Upper lobe of right lung (tissue), 1 donor: ENCODE measurements at regions not wholly inside any gene's neighbourhood (a gene's known extent, or its start where the extent isn't known, plus 50 kb on each side); places are given as distances from the start of the nearest gene placed in this dataset.

Source experiments
- ATAC-seq: fragments of 200-7000 bp; cut with Tn5 transposase; one replicate; pipeline ENCODE4 v1.9.1; 2020; ENCODE audit warnings: mild to moderate bottlenecking, moderate library complexity
- DNase-seq: peaks from one replicate; pipeline ENCODE4 v3.0.0-alpha.2; 2020
- H3K27ac ChIP-seq: fragments of 200-600 bp; one replicate; pipeline ENCODE4 v1.8.0; 2022
- H3K27me3 ChIP-seq: fragments of 200-600 bp; one replicate; pipeline ENCODE4 v1.8.0; 2022; ENCODE audit warnings: mild to moderate bottlenecking
- H3K36me3 ChIP-seq: fragments of 200-600 bp; one replicate; pipeline ENCODE4 v1.8.0; 2022
- H3K4me1 ChIP-seq: fragments of 200-600 bp; one replicate; pipeline ENCODE4 v1.8.0; 2022
- H3K4me3 ChIP-seq: fragments of 200-600 bp; one replicate; pipeline ENCODE4 v1.8.0; 2022; ENCODE audit warnings: mild to moderate bottlenecking
- H3K9me3 ChIP-seq: fragments of 200-600 bp; one replicate; pipeline ENCODE4 v1.8.0; 2022
- intact Hi-C: fragments of 100-400 bp; cut with DNase I; formaldehyde crosslinking; loops from one replicate; pipeline ENCODE4 v1.11.0; 2022
- TF ChIP-seq, protein P1 (sequence below): fragments of 200-600 bp; IDR thresholded peaks from one replicate; pipeline ENCODE4 v1.8.0; 2022; ENCODE audit warnings: antibody characterized with exemption
- donor health status: DM: no; HTN: yes; CAD: no; lungs with severe emphysema.

DNA sequence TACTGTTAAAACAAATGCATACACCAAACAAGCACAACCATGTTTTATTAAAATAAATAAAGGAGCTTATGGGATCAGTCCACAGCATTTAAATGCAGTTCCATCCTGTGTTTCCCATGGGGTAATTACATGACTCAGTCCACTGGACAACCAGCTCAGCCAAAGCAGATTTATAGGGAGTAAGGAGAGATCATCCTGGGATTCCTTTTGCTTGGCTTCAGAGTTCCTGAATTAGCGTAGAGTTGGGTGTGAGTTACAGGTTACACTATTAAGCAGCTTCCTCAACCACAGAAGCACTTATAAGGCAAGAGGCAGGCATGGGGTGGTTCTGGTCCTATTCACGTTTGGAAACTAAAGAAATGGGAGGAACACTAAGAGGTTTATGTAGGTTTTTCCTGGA is 381.1 kb upstream of the ACTBL2 start:
- no peak for DNase-seq
- no peak for ATAC-seq
- Histone ChIP-seq H3K4me3 (no peak overlapping the region), H3K27me3 (no peaks in the 10 kb centered on the region), H3K36me3 (no peaks in the 10 kb centered on the region), H3K27ac (no peak overlapping the region), H3K9me3 (no peaks in the 10 kb centered on the region), H3K4me1 (no peaks in the 10 kb centered on the region)
- intact Hi-C loops = no loop called here
- TF ChIP-seq, protein P1, sequence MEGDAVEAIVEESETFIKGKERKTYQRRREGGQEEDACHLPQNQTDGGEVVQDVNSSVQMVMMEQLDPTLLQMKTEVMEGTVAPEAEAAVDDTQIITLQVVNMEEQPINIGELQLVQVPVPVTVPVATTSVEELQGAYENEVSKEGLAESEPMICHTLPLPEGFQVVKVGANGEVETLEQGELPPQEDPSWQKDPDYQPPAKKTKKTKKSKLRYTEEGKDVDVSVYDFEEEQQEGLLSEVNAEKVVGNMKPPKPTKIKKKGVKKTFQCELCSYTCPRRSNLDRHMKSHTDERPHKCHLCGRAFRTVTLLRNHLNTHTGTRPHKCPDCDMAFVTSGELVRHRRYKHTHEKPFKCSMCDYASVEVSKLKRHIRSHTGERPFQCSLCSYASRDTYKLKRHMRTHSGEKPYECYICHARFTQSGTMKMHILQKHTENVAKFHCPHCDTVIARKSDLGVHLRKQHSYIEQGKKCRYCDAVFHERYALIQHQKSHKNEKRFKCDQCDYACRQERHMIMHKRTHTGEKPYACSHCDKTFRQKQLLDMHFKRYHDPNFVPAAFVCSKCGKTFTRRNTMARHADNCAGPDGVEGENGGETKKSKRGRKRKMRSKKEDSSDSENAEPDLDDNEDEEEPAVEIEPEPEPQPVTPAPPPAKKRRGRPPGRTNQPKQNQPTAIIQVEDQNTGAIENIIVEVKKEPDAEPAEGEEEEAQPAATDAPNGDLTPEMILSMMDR = no peak

DNA sequence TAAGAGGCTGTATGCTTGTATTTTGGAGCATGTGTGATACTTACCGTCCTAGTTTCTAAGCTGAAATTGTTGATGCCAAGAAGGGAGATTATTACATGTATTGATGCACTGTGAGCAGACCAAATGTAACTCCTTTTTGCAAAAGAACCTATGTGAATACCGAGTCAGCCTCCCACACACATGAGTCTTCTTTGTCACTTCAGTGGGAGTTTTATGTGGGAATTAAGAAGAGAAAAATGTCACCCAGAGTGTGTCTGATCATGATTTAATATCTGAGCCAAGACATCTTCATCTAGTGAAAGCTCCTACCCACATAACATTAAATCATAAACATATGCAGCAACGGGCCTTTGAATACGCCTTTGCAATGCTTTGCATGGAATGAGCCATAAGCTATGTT is 380.3 kb upstream of the ACTBL2 start:
- ATAC-seq (no peak), DNase-seq (no peak)
- Histone ChIP-seq H3K27ac (no peak overlapping the region), H3K27me3 (no peaks in the 10 kb centered on the region), H3K4me1 (no peaks in the 10 kb centered on the region), H3K4me3 (no peak overlapping the region), H3K36me3 (no peaks in the 10 kb centered on the region), H3K9me3 (no peaks in the 10 kb centered on the region)
- TF ChIP-seq, protein P1 = no peak
- intact Hi-C loops = no loop called here

DNA sequence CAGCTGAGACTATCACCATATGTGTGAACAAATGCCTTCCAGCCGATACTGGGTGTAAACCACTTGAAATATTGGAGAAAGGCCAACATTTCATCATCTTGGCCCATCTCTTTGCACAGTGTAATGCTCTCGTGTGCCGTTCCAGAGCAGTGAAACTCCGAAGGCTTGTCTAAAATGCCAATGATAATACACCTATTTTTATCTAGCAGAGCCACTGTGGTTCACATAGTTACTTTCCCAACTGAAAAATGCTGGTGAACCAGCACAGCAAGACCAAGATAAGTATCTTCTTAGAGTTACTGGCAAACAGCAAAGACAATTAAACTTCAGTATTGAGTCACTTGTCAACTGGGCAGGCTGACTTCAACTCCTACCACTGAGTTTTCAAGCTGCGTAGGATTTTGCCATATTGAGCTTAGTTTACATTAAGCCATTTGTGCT is 379.9 kb upstream of the ACTBL2 start:
- H3K36me3 ChIP-seq = no peaks in the 10 kb centered on the region
- H3K9me3 ChIP-seq = no peaks in the 10 kb centered on the region
- TF ChIP-seq, protein P1 = no peak
- intact Hi-C loops = no loop called here
- DNase-seq = no peak
- no peaks in the 10 kb centered on the region for H3K27me3 ChIP-seq
- H3K4me1 ChIP-seq = no peaks in the 10 kb centered on the region
- ATAC-seq = no peak
- no peak overlapping the region for H3K4me3 ChIP-seq
- H3K27ac ChIP-seq = no peak overlapping the region

DNA sequence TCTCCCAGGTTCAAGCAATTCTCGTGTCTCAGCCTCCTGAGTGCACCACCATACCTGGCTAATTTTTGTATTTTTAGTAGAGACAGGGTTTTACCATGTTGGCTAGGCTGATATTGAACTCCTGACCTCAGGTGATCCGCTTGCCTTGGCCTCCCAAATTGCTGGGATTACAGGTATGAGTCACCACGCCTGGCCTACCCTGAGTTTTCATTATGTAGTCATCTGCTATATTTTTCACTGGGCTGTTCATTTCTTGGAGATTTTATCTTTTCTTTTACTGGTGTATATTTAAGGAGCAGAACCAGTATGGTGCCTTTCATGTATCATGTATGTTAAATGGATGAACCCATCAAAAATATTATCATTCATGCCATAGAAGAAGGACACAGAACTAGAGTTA is 377.0 kb upstream of the ACTBL2 start:
- intact Hi-C loops = no loop called here
- H3K4me1 ChIP-seq = no peaks in the 10 kb centered on the region
- no peaks in the 10 kb centered on the region for H3K9me3 ChIP-seq
- no peaks in the 10 kb centered on the region for H3K27me3 ChIP-seq
- DNase-seq (no peak), ATAC-seq (no peak)
- no peaks in the 10 kb centered on the region for H3K36me3 ChIP-seq
- TF ChIP-seq, protein P1 = no peak
- H3K4me3 ChIP-seq = no peak overlapping the region
- H3K27ac ChIP-seq = no peak overlapping the region

DNA sequence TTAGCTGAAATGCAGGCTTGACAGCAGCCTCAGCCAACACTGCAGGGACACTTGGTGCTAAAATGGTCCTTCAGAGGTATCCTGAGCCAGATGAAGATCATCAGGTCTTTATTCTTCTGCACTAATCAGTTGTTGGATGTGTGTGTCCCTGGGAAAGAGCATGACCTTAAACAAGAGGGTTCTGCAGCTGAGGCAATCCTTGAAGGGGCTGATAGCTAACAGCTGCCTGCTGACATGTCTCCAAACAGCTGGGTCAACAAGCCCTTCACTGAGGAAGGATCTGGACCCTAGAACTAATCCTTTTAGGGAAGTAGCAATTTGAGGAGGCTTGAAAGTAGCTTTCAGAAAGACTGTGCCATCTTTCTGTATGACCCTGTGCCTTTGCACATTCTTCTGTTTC is 376.3 kb upstream of the ACTBL2 start:
- Histone ChIP-seq H3K36me3 (no peaks in the 10 kb centered on the region), H3K27me3 (no peaks in the 10 kb centered on the region), H3K27ac (no peak overlapping the region), H3K9me3 (no peaks in the 10 kb centered on the region), H3K4me1 (no peaks in the 10 kb centered on the region), H3K4me3 (no peak overlapping the region)
- intact Hi-C loops = no loop called here
- ATAC-seq (peak; percentile 38), DNase-seq (no peak)
- TF ChIP-seq, protein P1 = no peak

DNA sequence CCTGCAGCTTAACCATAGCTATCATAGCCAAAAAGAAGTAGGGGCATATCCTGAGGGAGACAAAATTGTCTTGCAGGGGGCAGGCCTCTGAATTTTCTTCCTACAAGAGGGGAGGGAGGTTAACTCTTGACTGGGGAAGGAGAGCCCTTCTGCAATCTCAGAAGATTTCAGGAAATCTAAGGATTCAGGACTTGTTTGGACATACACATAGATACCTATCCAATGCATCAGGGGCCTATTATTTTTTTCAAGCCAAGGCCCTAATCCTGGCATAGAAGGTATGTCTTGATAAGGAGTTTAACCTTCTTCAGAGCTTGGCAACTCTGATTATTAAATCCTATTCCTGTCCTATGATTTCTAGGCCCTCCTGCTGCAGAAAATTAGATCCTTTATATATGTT is 375.1 kb upstream of the ACTBL2 start:
- no peaks in the 10 kb centered on the region for H3K4me1 ChIP-seq
- ATAC-seq = no peak
- intact Hi-C loops = no loop called here

More for the DNA sequence above, 375.1 kb upstream of the ACTBL2 start:
- TF ChIP-seq, protein P1 = no peak
- Histone ChIP-seq H3K27ac (no peak overlapping the region), H3K36me3 (no peaks in the 10 kb centered on the region), H3K4me3 (no peak overlapping the region), H3K27me3 (no peaks in the 10 kb centered on the region), H3K9me3 (no peaks in the 10 kb centered on the region)
- DNase-seq = no peak
